ENCODE measurements at regions not wholly inside any gene's neighbourhood (a gene's known extent, or its start where the extent isn't known, plus 50 kb on each side); places are given as distances from the start of the nearest gene placed in this dataset.

- no peak overlapping the region for H3K27ac Mint-ChIP-seq (ENCODE audit: unreplicated experiment)
- no peaks in the 10 kb centered on the region for H3K36me3 Mint-ChIP-seq (ENCODE audit: unreplicated experiment)
- no peak for DNase-seq
- no peak overlapping the region for H3K4me3 Mint-ChIP-seq (ENCODE audit: unreplicated experiment)
- TF ChIP-seq, protein P1, sequence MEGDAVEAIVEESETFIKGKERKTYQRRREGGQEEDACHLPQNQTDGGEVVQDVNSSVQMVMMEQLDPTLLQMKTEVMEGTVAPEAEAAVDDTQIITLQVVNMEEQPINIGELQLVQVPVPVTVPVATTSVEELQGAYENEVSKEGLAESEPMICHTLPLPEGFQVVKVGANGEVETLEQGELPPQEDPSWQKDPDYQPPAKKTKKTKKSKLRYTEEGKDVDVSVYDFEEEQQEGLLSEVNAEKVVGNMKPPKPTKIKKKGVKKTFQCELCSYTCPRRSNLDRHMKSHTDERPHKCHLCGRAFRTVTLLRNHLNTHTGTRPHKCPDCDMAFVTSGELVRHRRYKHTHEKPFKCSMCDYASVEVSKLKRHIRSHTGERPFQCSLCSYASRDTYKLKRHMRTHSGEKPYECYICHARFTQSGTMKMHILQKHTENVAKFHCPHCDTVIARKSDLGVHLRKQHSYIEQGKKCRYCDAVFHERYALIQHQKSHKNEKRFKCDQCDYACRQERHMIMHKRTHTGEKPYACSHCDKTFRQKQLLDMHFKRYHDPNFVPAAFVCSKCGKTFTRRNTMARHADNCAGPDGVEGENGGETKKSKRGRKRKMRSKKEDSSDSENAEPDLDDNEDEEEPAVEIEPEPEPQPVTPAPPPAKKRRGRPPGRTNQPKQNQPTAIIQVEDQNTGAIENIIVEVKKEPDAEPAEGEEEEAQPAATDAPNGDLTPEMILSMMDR (IDR thresholded peaks at IDR 0.05; ENCODE audit: partially characterized antibody, unreplicated experiment): no peak
- H3K9me3 Mint-ChIP-seq (ENCODE audit: unreplicated experiment): peaks cover 7% of the 10 kb centered on the region
- H3K4me1 Mint-ChIP-seq (ENCODE audit: low read depth, unreplicated experiment): peaks cover 2% of the 10 kb centered on the region
- H3K27me3 Mint-ChIP-seq (ENCODE audit: unreplicated experiment): peaks cover 6% of the 10 kb centered on the region
Observed at GRCh38 chr6:26246553-26246952, 118.4 kb upstream of the BTN3A2 start.

DNA sequence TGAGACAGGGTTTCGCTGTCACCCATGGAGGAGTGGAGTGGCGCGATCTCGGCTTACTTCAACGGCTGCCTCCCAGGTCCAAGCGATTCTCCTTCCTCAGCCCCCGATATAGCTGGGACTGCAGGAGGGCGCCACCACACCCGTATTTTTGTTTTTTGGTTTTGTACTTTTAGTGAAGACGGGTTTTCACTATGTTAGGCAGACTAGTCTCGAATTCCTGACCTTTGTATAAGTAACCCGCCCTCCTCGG is 115.4 kb upstream of the BTN3A2 start:
- TF ChIP-seq, protein P1 (IDR thresholded peaks at IDR 0.05; ENCODE audit: partially characterized antibody, unreplicated experiment): no peak
- peak overlapping the region; percentile 99 for H3K4me3 Mint-ChIP-seq (ENCODE audit: unreplicated experiment)
- DNase-seq: no peak
- peaks cover 8% of the 10 kb centered on the region for H3K27me3 Mint-ChIP-seq (ENCODE audit: unreplicated experiment)
- H3K4me1 Mint-ChIP-seq (ENCODE audit: low read depth, unreplicated experiment): peaks cover 11% of the 10 kb centered on the region
- H3K9me3 Mint-ChIP-seq (ENCODE audit: unreplicated experiment): peaks cover 8% of the 10 kb centered on the region
- peak overlapping the region; percentile 91 for H3K27ac Mint-ChIP-seq (ENCODE audit: unreplicated experiment)
- no peaks in the 10 kb centered on the region for H3K36me3 Mint-ChIP-seq (ENCODE audit: unreplicated experiment)

- TF ChIP-seq, protein P1 (IDR thresholded peaks at IDR 0.05; ENCODE audit: partially characterized antibody, unreplicated experiment): peak; percentile 30
- Mint-ChIP-seq H3K4me1 (ENCODE audit: low read depth, unreplicated experiment) (peaks cover 11% of the 10 kb centered on the region), H3K27me3 (ENCODE audit: unreplicated experiment) (peaks cover 8% of the 10 kb centered on the region), H3K27ac (ENCODE audit: unreplicated experiment) (peak overlapping the region; percentile 91), H3K4me3 (ENCODE audit: unreplicated experiment) (peak overlapping the region; percentile 99), H3K36me3 (ENCODE audit: unreplicated experiment) (no peaks in the 10 kb centered on the region), H3K9me3 (ENCODE audit: unreplicated experiment) (peaks cover 8% of the 10 kb centered on the region)
- peak; percentile 63 for DNase-seq
Observed at GRCh38 chr6:26249957-26250697, 114.9 kb upstream of the BTN3A2 start.

GRCh38 chr6:26250698-26251044 is 114.3 kb upstream of the BTN3A2 start:
- H3K27me3 Mint-ChIP-seq (ENCODE audit: unreplicated experiment): peaks cover 8% of the 10 kb centered on the region
- peaks cover 8% of the 10 kb centered on the region for H3K9me3 Mint-ChIP-seq (ENCODE audit: unreplicated experiment)
- peak overlapping the region; percentile 99 for H3K4me3 Mint-ChIP-seq (ENCODE audit: unreplicated experiment)
- peaks cover 11% of the 10 kb centered on the region for H3K4me1 Mint-ChIP-seq (ENCODE audit: low read depth, unreplicated experiment)
- no peak for DNase-seq
- no peaks in the 10 kb centered on the region for H3K36me3 Mint-ChIP-seq (ENCODE audit: unreplicated experiment)
- TF ChIP-seq, protein P1 (IDR thresholded peaks at IDR 0.05; ENCODE audit: partially characterized antibody, unreplicated experiment): no peak
- H3K27ac Mint-ChIP-seq (ENCODE audit: unreplicated experiment): peak overlapping the region; percentile 91

- peaks cover 8% of the 10 kb centered on the region for H3K9me3 Mint-ChIP-seq (ENCODE audit: unreplicated experiment)
Observed at GRCh38 chr6:26251354-26252076, 113.5 kb upstream of the BTN3A2 start.

More at GRCh38 chr6:26251354-26252076, 113.5 kb upstream of the BTN3A2 start:
- Mint-ChIP-seq H3K4me1 (ENCODE audit: low read depth, unreplicated experiment) (peaks cover 11% of the 10 kb centered on the region), H3K27ac (ENCODE audit: unreplicated experiment) (peak overlapping the region; percentile 98), H3K4me3 (ENCODE audit: unreplicated experiment) (peak overlapping the region; percentile 99), H3K27me3 (ENCODE audit: unreplicated experiment) (peaks cover 8% of the 10 kb centered on the region), H3K36me3 (ENCODE audit: unreplicated experiment) (no peaks in the 10 kb centered on the region)
- TF ChIP-seq, protein P1 (IDR thresholded peaks at IDR 0.05; ENCODE audit: partially characterized antibody, unreplicated experiment): no peak
- peak; percentile 77 for DNase-seq
